ENCODE measurements at regions not wholly inside any gene's neighbourhood (a gene's known extent, or its start where the extent isn't known, plus 50 kb on each side); places are given as distances from the start of the nearest gene placed in this dataset.
A peak's percentile ranks its signal among the peaks of the same experiment; 100 is the strongest.

GRCh38 chr20:50309764-50310672 lies 119.4 kb downstream of the CEBPB start:
- TF ChIP-seq CTCF (IDR thresholded peaks at IDR 0.05): no peak
- Histone ChIP-seq H3K27ac (peak overlapping the region; percentile 84), H3K36me3 (ENCODE audit: insufficient read depth in 1 of 2, low read depth in 1 of 2) (no peaks in the 10 kb centered on the region), H3K4me1 (peaks cover 35% of the 10 kb centered on the region), H3K9me3 (no peaks in the 10 kb centered on the region), H3K4me3 (no peak overlapping the region), H3K27me3 (ENCODE audit: insufficient read depth in 3 of 3, low read length in 2 of 3) (no peaks in the 10 kb centered on the region)
- intact Hi-C loops (cut with DNase I): loop anchor here in 1 of 2 donors (5.0 kb wide), 1 partner anchor 67 kb away; no protein-coding TSS in a partner anchor
- ATAC-seq: no peak
- DNase-seq: no peak
- 90 to 93% (median 91%) methylated on average over 20 of the region's 20 CpGs for WGBS, 3 donors

GRCh38 chr20:50310673-50311051 lies 120.0 kb downstream of the CEBPB start:
- no peak for DNase-seq
- H3K27ac ChIP-seq: peak overlapping the region; percentile 21

GRCh38 chr20:50311308-50312001 lies 120.8 kb downstream of the CEBPB start:
- H3K4me1 ChIP-seq: peaks cover 21% of the 10 kb centered on the region
- DNase-seq: no peak

More at GRCh38 chr20:50310673-50311051, 120.0 kb downstream of the CEBPB start:
- peaks cover 29% of the 10 kb centered on the region for H3K4me1 ChIP-seq
- intact Hi-C loops (cut with DNase I): no loop called here
- no peak overlapping the region for H3K4me3 ChIP-seq
- no peak for ATAC-seq
- no peaks in the 10 kb centered on the region for H3K27me3 ChIP-seq (ENCODE audit: insufficient read depth in 3 of 3, low read length in 2 of 3)
- H3K9me3 ChIP-seq: no peaks in the 10 kb centered on the region
- TF ChIP-seq CTCF (IDR thresholded peaks at IDR 0.05): no peak
- no peaks in the 10 kb centered on the region for H3K36me3 ChIP-seq (ENCODE audit: insufficient read depth in 1 of 2, low read depth in 1 of 2)
- 91 to 96% (median 95%) methylated on average over 10 of the region's 10 CpGs for WGBS, 3 donors

GRCh38 chr20:50312002-50312681 lies 121.5 kb downstream of the CEBPB start:
- peak overlapping the region; percentile 20 for H3K27ac ChIP-seq
- ATAC-seq (no peak), DNase-seq (no peak)
- no peaks in the 10 kb centered on the region for H3K27me3 ChIP-seq (ENCODE audit: insufficient read depth in 3 of 3, low read length in 2 of 3)
- no peak overlapping the region for H3K4me3 ChIP-seq
- WGBS, 3 donors: 75 to 84% (median 84%) methylated on average over 5 of the region's 5 CpGs
- peaks cover 14% of the 10 kb centered on the region for H3K4me1 ChIP-seq
- H3K9me3 ChIP-seq: no peaks in the 10 kb centered on the region
- intact Hi-C loops (cut with DNase I): no loop called here
- no peaks in the 10 kb centered on the region for H3K36me3 ChIP-seq (ENCODE audit: insufficient read depth in 1 of 2, low read depth in 1 of 2)
- TF ChIP-seq CTCF (IDR thresholded peaks at IDR 0.05): no peak

More at GRCh38 chr20:50311308-50312001, 120.8 kb downstream of the CEBPB start:
- Histone ChIP-seq H3K9me3 (no peaks in the 10 kb centered on the region), H3K36me3 (ENCODE audit: insufficient read depth in 1 of 2, low read depth in 1 of 2) (no peaks in the 10 kb centered on the region), H3K4me3 (no peak overlapping the region), H3K27ac (no peak overlapping the region), H3K27me3 (ENCODE audit: insufficient read depth in 3 of 3, low read length in 2 of 3) (no peaks in the 10 kb centered on the region)
- ATAC-seq: no peak
- 82 to 88% (median 85%) methylated on average over 12 of the region's 12 CpGs for WGBS, 3 donors
- intact Hi-C loops (cut with DNase I): no loop called here
- TF ChIP-seq CTCF (IDR thresholded peaks at IDR 0.05): no peak
